T-helper 1 cell treated with Interleukin-12 subunit alpha and Interleukin-12 subunit beta and Interleukin-4 antibody, amounts not matched to agents 30 μg/mL and 1 μg/mL, for 36 hours (primary cell): ENCODE measurements at regions not wholly inside any gene's neighbourhood (a gene's known extent, or its start where the extent isn't known, plus 50 kb on each side); places are given as distances from the start of the nearest gene placed in this dataset.

Experiments used
- H3K27ac Mint-ChIP-seq: one replicate; pipeline ENCODE4 v1.8.0; 2021; ENCODE audit warnings: mild to moderate bottlenecking, mixed read lengths
- H3K27me3 Mint-ChIP-seq: one replicate; pipeline ENCODE4 v1.8.0; 2021; ENCODE audit warnings: low read depth, mixed read lengths
- H3K36me3 Mint-ChIP-seq: one replicate; pipeline ENCODE4 v1.8.0; 2021; ENCODE audit warnings: low read depth, mixed read lengths
- H3K4me1 Mint-ChIP-seq: one replicate; pipeline ENCODE4 v1.8.0; 2021; ENCODE audit warnings: low read depth, mixed read lengths
- H3K4me3 Mint-ChIP-seq: one replicate; pipeline ENCODE4 v1.8.0; 2021; ENCODE audit warnings: mild to moderate bottlenecking, moderate library complexity, mixed read lengths
- H3K9me3 Mint-ChIP-seq: one replicate; pipeline ENCODE4 v1.8.0; 2021; ENCODE audit warnings: mixed read lengths

DNA sequence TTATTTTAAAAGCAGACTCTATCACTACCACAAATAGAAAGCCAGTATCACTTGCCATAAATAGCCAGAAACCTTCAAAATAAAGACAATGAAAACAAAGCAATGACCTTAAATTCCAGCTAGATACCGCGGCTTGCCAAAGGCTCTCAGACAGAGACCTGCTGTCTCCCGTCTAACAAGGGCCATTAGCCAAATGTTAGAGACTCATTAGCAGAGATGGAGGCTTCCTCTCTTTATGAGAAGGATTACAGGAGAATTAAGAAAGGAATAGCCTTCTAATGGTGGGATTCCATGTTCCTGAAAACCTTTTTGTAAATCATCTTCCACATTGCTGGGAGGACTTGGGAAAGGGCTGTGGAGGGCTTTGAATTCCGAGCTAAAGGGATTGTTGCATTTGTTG lies 206.7 kb downstream of the AACS start:
- Mint-ChIP-seq H3K4me3 (no peak overlapping the region), H3K27me3 (no peaks in the 10 kb centered on the region), H3K9me3 (no peaks in the 10 kb centered on the region), H3K36me3 (no peaks in the 10 kb centered on the region), H3K27ac (no peak overlapping the region), H3K4me1 (no peaks in the 10 kb centered on the region)

DNA sequence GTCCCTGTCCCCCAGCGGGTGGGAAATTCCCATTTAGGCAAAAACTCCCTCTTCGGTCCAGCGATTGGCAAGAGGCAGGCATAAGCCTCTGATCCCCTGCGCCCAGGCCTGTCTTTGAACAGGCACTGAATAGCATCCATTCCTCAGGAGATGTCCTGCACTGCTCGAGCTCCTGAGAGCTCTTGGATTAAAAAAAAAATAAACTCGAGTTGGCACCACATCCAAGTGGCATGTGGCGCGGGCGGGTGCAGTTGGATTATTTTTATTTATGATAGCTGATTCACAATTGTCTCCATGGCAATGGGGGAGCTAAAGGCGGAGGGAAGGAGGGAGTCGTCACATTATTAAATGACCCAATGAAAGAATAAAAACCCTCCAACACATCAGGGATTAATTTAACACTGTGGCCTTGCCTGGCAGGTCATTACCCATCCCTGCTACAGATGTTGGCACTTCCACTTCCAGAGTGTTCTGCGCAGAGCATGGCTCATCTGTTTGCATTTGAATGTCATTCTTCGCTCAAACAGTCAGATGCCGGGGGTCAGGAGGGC lies 207.2 kb downstream of the AACS start:
- Mint-ChIP-seq H3K4me3 (no peak overlapping the region), H3K36me3 (no peaks in the 10 kb centered on the region), H3K27ac (no peak overlapping the region), H3K4me1 (no peaks in the 10 kb centered on the region), H3K27me3 (no peaks in the 10 kb centered on the region), H3K9me3 (no peaks in the 10 kb centered on the region)

- no peak overlapping the region for H3K4me3 Mint-ChIP-seq
- no peaks in the 10 kb centered on the region for H3K9me3 Mint-ChIP-seq
- H3K4me1 Mint-ChIP-seq: no peaks in the 10 kb centered on the region
- H3K36me3 Mint-ChIP-seq: no peaks in the 10 kb centered on the region
- no peak overlapping the region for H3K27ac Mint-ChIP-seq
- peaks cover 15% of the 10 kb centered on the region for H3K27me3 Mint-ChIP-seq
Measured at GRCh38 chr12:125276567-125276966, 211.3 kb downstream of the AACS start.

- H3K9me3 Mint-ChIP-seq: no peaks in the 10 kb centered on the region
- no peaks in the 10 kb centered on the region for H3K36me3 Mint-ChIP-seq
- no peaks in the 10 kb centered on the region for H3K4me1 Mint-ChIP-seq
- no peak overlapping the region for H3K4me3 Mint-ChIP-seq
- H3K27me3 Mint-ChIP-seq: peaks cover 23% of the 10 kb centered on the region
- no peak overlapping the region for H3K27ac Mint-ChIP-seq
Measured at GRCh38 chr12:125280482-125281377, 215.5 kb downstream of the AACS start.

- Mint-ChIP-seq H3K27ac (no peak overlapping the region), H3K4me3 (no peak overlapping the region), H3K9me3 (no peaks in the 10 kb centered on the region), H3K4me1 (peaks cover 7% of the 10 kb centered on the region), H3K36me3 (no peaks in the 10 kb centered on the region), H3K27me3 (peaks cover 23% of the 10 kb centered on the region)
Measured at GRCh38 chr12:125282921-125283320, 217.7 kb downstream of the AACS start.

DNA sequence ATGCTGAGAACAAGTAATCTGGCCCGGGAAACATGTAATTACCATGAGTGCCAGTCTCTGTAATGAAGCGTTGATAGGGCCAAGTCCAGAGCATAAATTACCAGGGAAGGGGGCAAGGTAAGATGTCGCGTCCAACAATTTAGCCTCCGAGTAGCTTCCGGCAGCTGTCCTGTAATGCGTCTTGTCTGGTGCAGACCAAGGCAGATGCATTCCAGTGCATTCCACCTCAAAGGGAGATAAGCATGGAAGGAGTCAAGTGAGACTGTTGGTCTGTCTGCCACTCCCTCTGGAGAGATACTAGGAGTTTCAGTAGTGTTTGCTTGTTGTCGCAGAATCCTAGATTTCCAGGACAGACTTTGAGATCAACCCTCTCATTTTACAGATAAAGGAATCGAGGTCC lies 218.3 kb downstream of the AACS start:
- no peaks in the 10 kb centered on the region for H3K9me3 Mint-ChIP-seq
- H3K36me3 Mint-ChIP-seq: no peaks in the 10 kb centered on the region
- H3K27ac Mint-ChIP-seq: no peak overlapping the region
- H3K4me3 Mint-ChIP-seq: no peak overlapping the region
- peaks cover 23% of the 10 kb centered on the region for H3K27me3 Mint-ChIP-seq
- H3K4me1 Mint-ChIP-seq: peaks cover 7% of the 10 kb centered on the region

DNA sequence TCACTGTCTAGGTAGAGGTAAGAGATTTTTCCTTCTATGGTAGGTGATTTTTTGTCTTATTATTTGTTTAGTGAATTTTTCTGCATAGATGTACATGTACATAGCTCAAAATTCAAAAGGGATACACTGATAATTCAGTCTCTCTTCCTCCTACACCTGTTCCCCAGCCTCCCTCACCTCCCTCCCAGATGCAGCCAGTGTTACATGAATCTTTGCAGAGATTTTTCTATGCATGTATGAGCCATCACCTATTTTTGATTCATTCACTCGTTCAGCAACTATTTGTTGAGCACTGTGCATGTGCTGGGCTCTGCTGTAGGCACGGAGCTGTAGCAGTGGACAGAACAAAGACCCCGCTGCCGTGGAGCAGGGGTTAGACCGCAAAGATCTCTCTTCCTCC lies 218.9 kb downstream of the AACS start:
- Mint-ChIP-seq H3K27me3 (peaks cover 23% of the 10 kb centered on the region), H3K9me3 (no peaks in the 10 kb centered on the region), H3K4me3 (no peak overlapping the region), H3K36me3 (no peaks in the 10 kb centered on the region), H3K4me1 (peaks cover 7% of the 10 kb centered on the region), H3K27ac (no peak overlapping the region)

DNA sequence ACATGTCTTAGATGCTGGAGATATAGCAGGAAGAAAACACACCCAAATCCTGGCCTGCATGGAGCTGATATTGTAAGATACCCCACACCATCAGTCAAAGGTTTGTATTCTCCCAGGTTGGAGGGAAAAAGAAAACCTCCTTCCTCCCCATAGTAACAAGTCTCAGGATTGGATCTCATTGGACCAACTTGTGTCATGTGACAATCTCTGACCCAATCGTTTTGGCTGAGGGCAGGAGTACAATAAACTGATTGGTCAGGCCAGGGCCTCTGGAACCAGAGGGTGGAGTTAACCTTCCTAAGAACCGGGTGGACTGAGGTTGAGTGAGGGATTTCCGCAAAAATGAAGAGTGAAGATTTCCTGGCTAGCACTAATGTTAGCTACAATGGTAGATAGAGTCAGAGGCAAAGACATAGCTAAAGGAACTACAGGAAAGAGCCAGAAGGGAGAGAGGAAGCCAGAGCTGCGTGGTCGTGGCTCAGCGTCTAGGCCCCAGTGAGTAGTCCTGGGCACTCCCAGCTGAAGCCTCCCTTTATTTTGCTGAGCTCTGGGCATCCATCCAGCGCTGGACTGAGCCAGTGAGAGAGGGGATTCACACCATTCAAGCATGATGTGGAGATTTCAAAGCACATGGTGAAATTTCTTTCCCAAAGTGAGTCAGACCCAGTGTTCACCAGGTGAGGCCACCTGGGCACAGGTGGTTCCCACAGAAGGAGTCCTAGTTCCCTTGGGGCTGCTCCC lies 219.9 kb downstream of the AACS start:
- H3K4me3 Mint-ChIP-seq: no peak overlapping the region
- H3K4me1 Mint-ChIP-seq: peaks cover 7% of the 10 kb centered on the region
- peaks cover 22% of the 10 kb centered on the region for H3K27me3 Mint-ChIP-seq
- H3K36me3 Mint-ChIP-seq: no peaks in the 10 kb centered on the region
- H3K27ac Mint-ChIP-seq: no peak overlapping the region
- H3K9me3 Mint-ChIP-seq: no peaks in the 10 kb centered on the region

DNA sequence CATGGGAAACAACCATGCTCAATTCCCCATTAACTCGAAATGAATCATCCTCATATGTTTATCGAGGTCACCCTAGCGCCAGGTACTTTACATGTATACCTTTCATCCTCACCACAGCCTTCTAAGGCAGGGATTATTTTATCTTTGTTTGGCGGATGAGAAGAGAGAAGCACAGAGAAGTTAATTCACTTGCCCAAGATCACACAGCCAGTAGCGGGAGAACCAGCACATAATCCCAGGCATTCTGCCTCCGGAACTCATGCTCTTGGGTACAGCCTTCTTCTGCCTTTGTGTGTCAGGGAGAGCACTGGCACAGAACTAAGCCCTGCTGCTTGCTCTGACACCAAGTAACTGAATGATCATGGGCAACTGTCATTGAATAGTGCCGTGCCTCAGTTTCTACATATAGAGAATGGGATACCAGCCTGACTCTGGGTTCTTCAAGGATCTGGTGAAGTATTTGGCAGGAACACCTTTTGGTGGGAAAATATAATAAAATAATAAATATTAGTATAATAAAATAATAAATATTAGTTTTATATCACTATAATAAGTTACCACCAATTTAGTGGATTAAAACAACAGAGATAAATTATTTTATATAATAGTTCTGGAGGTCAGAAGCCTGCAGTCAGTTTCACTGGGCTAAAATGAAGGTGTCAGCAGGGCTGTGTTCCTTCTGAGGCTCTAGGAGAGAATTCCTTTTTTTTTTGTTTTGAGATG lies 220.9 kb downstream of the AACS start:
- no peaks in the 10 kb centered on the region for H3K36me3 Mint-ChIP-seq
- H3K9me3 Mint-ChIP-seq: no peaks in the 10 kb centered on the region
- H3K27ac Mint-ChIP-seq: no peak overlapping the region
- peaks cover 20% of the 10 kb centered on the region for H3K27me3 Mint-ChIP-seq
- H3K4me1 Mint-ChIP-seq: peaks cover 7% of the 10 kb centered on the region
- H3K4me3 Mint-ChIP-seq: no peak overlapping the region

DNA sequence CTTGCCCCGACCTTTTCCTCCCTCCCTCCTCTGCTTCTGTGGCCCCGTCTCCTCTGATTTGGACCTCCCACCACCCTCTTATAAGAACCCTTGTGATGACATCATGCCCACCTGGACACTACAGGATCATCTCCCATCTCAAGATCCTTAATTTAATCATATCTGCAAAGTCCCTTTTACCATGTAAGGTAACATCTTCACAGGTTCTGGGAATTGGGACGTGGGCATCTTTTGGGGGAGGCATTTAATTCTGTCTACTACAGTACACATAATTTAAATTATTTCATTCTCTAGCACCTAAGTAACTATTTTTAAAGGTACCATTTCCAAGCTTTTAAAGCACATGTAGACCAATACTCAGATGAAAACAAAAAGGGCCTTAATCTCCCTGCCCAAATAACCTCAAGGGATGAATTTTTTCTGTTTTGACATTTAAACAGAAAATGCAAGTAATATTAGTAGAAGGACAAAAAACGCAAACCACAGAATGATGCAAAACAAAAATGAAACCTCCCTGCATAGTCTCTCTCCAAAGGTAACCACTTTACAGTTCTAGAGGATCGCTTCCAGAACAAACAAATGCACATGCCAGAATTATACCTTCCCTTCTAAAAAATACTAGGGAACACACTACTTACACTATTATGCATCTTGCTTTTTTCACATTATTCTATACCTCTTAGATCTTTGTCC lies 222.1 kb downstream of the AACS start:
- no peaks in the 10 kb centered on the region for H3K36me3 Mint-ChIP-seq
- no peak overlapping the region for H3K27ac Mint-ChIP-seq
- H3K9me3 Mint-ChIP-seq: no peaks in the 10 kb centered on the region
- H3K4me3 Mint-ChIP-seq: no peak overlapping the region
- H3K4me1 Mint-ChIP-seq: peaks cover 7% of the 10 kb centered on the region
- H3K27me3 Mint-ChIP-seq: peaks cover 18% of the 10 kb centered on the region

GRCh38 chr12:125288931-125289928 lies 224.0 kb downstream of the AACS start:
- Mint-ChIP-seq H3K4me1 (peaks cover 7% of the 10 kb centered on the region), H3K27ac (no peak overlapping the region), H3K9me3 (no peaks in the 10 kb centered on the region), H3K27me3 (peaks cover 12% of the 10 kb centered on the region), H3K4me3 (no peak overlapping the region), H3K36me3 (no peaks in the 10 kb centered on the region)

GRCh38 chr12:125289970-125290369 lies 224.7 kb downstream of the AACS start:
- Mint-ChIP-seq H3K4me3 (no peak overlapping the region), H3K27ac (no peak overlapping the region), H3K27me3 (peaks cover 12% of the 10 kb centered on the region), H3K9me3 (no peaks in the 10 kb centered on the region), H3K36me3 (no peaks in the 10 kb centered on the region), H3K4me1 (peaks cover 7% of the 10 kb centered on the region)

DNA sequence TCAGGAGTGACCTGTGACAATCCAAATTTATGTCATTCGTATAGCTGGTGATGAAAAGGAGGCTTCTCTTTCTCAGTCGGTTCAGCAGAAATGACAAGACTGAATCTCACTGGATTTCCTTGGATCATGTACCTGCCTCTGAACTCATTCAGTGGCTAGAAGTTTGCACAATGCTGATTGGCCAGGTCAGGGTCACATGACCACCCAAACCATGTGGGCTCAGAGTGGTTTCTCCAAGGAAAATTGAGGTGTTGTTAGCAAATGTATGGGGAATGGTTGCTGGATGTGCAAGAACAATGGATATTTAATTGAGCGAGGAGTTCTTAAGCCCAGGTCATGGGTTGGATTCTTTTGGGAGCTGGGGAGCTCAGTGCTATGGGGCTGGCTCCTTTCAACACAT lies 227.5 kb downstream of the AACS start:
- peaks cover 12% of the 10 kb centered on the region for H3K27me3 Mint-ChIP-seq
- peaks cover 1% of the 10 kb centered on the region for H3K4me1 Mint-ChIP-seq
- H3K9me3 Mint-ChIP-seq: no peaks in the 10 kb centered on the region
- no peaks in the 10 kb centered on the region for H3K36me3 Mint-ChIP-seq
- no peak overlapping the region for H3K4me3 Mint-ChIP-seq
- H3K27ac Mint-ChIP-seq: no peak overlapping the region
